Hepatocyte (in vitro differentiated cells): ENCODE measurements at regions not wholly inside any gene's neighbourhood (a gene's known extent, or its start where the extent isn't known, plus 50 kb on each side); places are given as distances from the start of the nearest gene placed in this dataset.

ENCODE experiments used
- DNase-seq: peaks from one replicate; pipeline ENCODE4 v3.0.0-alpha.2; 2016; ENCODE audit warnings: low spot score
- H2AFZ ChIP-seq: fragments of 200-600 bp; sonication (generic); 2 replicates; pipeline ENCODE4 v1.6.0; 2016; ENCODE audit warnings: antibody characterized with exemption, mild to moderate bottlenecking
- H3K27ac ChIP-seq: fragments of 200-600 bp; sonication (generic); 2 replicates; pipeline ENCODE4 v1.5.1; 2016; ENCODE audit warnings: mild to moderate bottlenecking
- H3K27me3 ChIP-seq: fragments of 200-600 bp; sonication (generic); 2 replicates; pipeline ENCODE4 v1.6.1; 2016
- H3K36me3 ChIP-seq: fragments of 200-600 bp; sonication (generic); replicated peaks from 2 replicates; pipeline ENCODE4 v1.5.1; 2016; ENCODE audit warnings: low read depth; ENCODE audit not compliant: insufficient read depth
- H3K4me1 ChIP-seq: fragments of 200-600 bp; sonication (generic); 2 replicates; pipeline ENCODE4 v1.5.1; 2016; ENCODE audit warnings: mild to moderate bottlenecking, moderate library complexity; ENCODE audit not compliant: insufficient read depth
- H3K4me2 ChIP-seq: fragments of 200-600 bp; sonication (generic); 2 replicates; pipeline ENCODE4 v1.6.0; 2016
- H3K4me3 ChIP-seq: fragments of 200-600 bp; sonication (generic); 2 replicates; pipeline ENCODE4 v1.5.1; 2016; ENCODE audit warnings: mild to moderate bottlenecking
- H3K79me2 ChIP-seq: fragments of 200-600 bp; sonication (generic); 2 replicates; pipeline ENCODE4 v1.6.0; 2017; ENCODE audit warnings: mild to moderate bottlenecking
- H3K9me2 ChIP-seq: fragments of 200-600 bp; sonication (generic); replicated peaks from 2 replicates; pipeline ENCODE4 v1.6.0; 2017; ENCODE audit warnings: mild to moderate bottlenecking; ENCODE audit not compliant: insufficient read depth
- H3K9me3 ChIP-seq: fragments of 200-600 bp; sonication (generic); 2 replicates; pipeline ENCODE4 v1.5.1; 2016; ENCODE audit warnings: low read depth, mild to moderate bottlenecking
- H4K20me1 ChIP-seq: fragments of 200-600 bp; sonication (generic); 2 replicates; pipeline ENCODE4 v1.6.0; 2016; ENCODE audit warnings: mild to moderate bottlenecking; ENCODE audit not compliant: insufficient read depth, poor library complexity, severe bottlenecking
- CTCF ChIP-seq: fragments of 200-600 bp; sonication (generic); IDR thresholded peaks from 2 replicates; pipeline ENCODE4 v1.5.1; 2016; ENCODE audit warnings: antibody characterized with exemption, mild to moderate bottlenecking; ENCODE audit not compliant: poor library complexity
- EZH2 ChIP-seq: fragments of 200-600 bp; sonication (generic); IDR thresholded peaks from 2 replicates; pipeline ENCODE4 v1.6.1; 2016; ENCODE audit warnings: antibody characterized with exemption, mild to moderate bottlenecking, borderline replicate concordance
- EZH2phosphoT487 ChIP-seq: fragments of 200-600 bp; sonication (generic); IDR thresholded peaks from one replicate; pipeline ENCODE4 v1.6.1; 2018; ENCODE audit warnings: antibody characterized with exemption, mild to moderate bottlenecking, low read depth, moderate library complexity; ENCODE audit not compliant: unreplicated experiment, severe bottlenecking
- WGBS: methylation state at CpG from one replicate; pipeline ENCODE4 v1.1.6; 2016; ENCODE audit warnings: low lambda C conversion rate; ENCODE audit errors: missing lambda C conversion rate; 5-methylcytosine and 5-hydroxymethylcytosine counted together

DNA sequence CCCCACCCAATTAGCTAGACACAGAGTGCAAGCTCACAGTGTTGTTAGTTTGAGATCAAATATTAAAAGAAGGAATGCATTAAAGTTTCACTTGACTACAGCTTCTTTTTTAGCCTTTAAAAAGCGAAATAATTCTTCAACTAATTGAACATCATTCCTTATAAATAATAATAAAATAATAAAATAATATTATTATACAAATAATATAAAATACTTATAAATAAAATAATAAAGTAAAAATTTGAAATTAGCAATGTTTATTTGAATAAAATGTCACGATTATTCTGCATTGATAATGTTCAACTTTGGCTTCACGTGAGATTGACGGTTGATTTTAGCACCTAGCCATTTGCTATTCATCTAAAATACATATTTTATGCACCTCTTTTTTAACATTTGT is 819.3 kb downstream of the FRK start:
- TF ChIP-seq CTCF (no peak), EZH2 (no peak), EZH2phosphoT487 (no peak)
- 89% methylated on average over 4 of the region's 4 CpGs for WGBS
- no peaks in the 10 kb centered on the region for H3K36me3 ChIP-seq
- no peaks in the 10 kb centered on the region for H3K27me3 ChIP-seq
- no peaks in the 10 kb centered on the region for H3K4me1 ChIP-seq
- no peaks in the 10 kb centered on the region for H4K20me1 ChIP-seq
- H2AFZ ChIP-seq: no peak overlapping the region
- no peaks in the 10 kb centered on the region for H3K9me2 ChIP-seq
- H3K4me2 ChIP-seq: no peak overlapping the region
- no peaks in the 10 kb centered on the region for H3K9me3 ChIP-seq
- DNase-seq: no peak
- no peak overlapping the region for H3K4me3 ChIP-seq
- no peaks in the 10 kb centered on the region for H3K79me2 ChIP-seq
- H3K27ac ChIP-seq: no peak overlapping the region

- H3K36me3 ChIP-seq: no peaks in the 10 kb centered on the region
- H3K9me2 ChIP-seq: no peaks in the 10 kb centered on the region
- no peaks in the 10 kb centered on the region for H3K4me1 ChIP-seq
- no peak overlapping the region for H3K27ac ChIP-seq
- DNase-seq: no peak
- H2AFZ ChIP-seq: no peak overlapping the region
- H3K4me2 ChIP-seq: no peak overlapping the region
- no peaks in the 10 kb centered on the region for H3K9me3 ChIP-seq
- no peaks in the 10 kb centered on the region for H3K79me2 ChIP-seq
- no peak for TF ChIP-seq EZH2
- TF ChIP-seq CTCF: no peak
- TF ChIP-seq EZH2phosphoT487: no peak
- no peak overlapping the region for H3K4me3 ChIP-seq
- H4K20me1 ChIP-seq: no peaks in the 10 kb centered on the region
- 40% methylated on average over 1 of the region's 1 CpG for WGBS
- H3K27me3 ChIP-seq: no peaks in the 10 kb centered on the region
Observed at GRCh38 chr6:115221198-115221597, 839.5 kb downstream of the FRK start.

GRCh38 chr6:115220551-115221159 is 840.0 kb downstream of the FRK start:
- Histone ChIP-seq H2AFZ (no peak overlapping the region), H3K9me3 (no peaks in the 10 kb centered on the region), H3K4me3 (no peak overlapping the region), H3K4me1 (no peaks in the 10 kb centered on the region), H3K36me3 (no peaks in the 10 kb centered on the region), H3K27me3 (no peaks in the 10 kb centered on the region), H3K4me2 (no peak overlapping the region), H4K20me1 (no peaks in the 10 kb centered on the region), H3K79me2 (no peaks in the 10 kb centered on the region), H3K9me2 (no peaks in the 10 kb centered on the region), H3K27ac (no peak overlapping the region)
- no peak for TF ChIP-seq EZH2phosphoT487
- no peak for TF ChIP-seq CTCF
- TF ChIP-seq EZH2: no peak
- DNase-seq: no peak

DNA sequence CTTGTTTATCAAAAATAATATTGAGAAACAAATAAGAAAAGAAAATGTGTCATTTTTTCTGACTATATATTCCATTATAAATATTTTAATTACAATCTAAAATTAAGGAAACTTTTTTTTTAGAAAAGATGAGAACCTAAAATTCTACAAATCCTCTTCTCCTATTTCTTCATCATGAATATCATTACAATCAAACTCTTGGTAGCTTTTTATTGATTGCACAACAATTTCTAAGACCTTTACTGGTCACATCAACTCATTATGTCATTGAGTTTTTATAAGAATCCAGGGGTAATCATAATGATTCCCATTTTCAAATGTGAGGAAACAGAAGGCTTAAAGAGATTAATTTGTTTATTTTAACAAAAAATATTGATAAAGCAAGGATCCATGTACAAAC is 841.0 kb downstream of the FRK start:
- no peak overlapping the region for H2AFZ ChIP-seq
- H3K27ac ChIP-seq: no peak overlapping the region
- TF ChIP-seq EZH2phosphoT487 (no peak), CTCF (no peak), EZH2 (no peak)
- no peak overlapping the region for H3K4me2 ChIP-seq
- no peaks in the 10 kb centered on the region for H3K9me3 ChIP-seq
- no peaks in the 10 kb centered on the region for H3K79me2 ChIP-seq
- H3K9me2 ChIP-seq: no peaks in the 10 kb centered on the region
- no peak for DNase-seq
- H3K4me1 ChIP-seq: no peaks in the 10 kb centered on the region
- H4K20me1 ChIP-seq: no peaks in the 10 kb centered on the region
- H3K27me3 ChIP-seq: no peaks in the 10 kb centered on the region
- H3K36me3 ChIP-seq: no peaks in the 10 kb centered on the region
- no peak overlapping the region for H3K4me3 ChIP-seq
